Stimulated activated CD8-positive, alpha-beta memory T cell treated with anti-CD3 and anti-CD28 coated beads, Interleukin-7, amount 100 ng/mL, for 48 hours (primary cell): ENCODE measurements at regions not wholly inside any gene's neighbourhood (a gene's known extent, or its start where the extent isn't known, plus 50 kb on each side); places are given as distances from the start of the nearest gene placed in this dataset.
"Not testable (repeated sequence)": the region's sequence is repeated elsewhere in the genome, so short reads cannot be mapped to it uniquely, and the experiment has no call there.

Experiments
- DNase-seq, 2 donors: peaks; one replicate each; pipeline ENCODE4 v3.0.0-alpha.2; 2020; ENCODE audit warnings: low read depth in 1 of 2; ENCODE audit errors: extremely low read depth in 1 of 2

DNA sequence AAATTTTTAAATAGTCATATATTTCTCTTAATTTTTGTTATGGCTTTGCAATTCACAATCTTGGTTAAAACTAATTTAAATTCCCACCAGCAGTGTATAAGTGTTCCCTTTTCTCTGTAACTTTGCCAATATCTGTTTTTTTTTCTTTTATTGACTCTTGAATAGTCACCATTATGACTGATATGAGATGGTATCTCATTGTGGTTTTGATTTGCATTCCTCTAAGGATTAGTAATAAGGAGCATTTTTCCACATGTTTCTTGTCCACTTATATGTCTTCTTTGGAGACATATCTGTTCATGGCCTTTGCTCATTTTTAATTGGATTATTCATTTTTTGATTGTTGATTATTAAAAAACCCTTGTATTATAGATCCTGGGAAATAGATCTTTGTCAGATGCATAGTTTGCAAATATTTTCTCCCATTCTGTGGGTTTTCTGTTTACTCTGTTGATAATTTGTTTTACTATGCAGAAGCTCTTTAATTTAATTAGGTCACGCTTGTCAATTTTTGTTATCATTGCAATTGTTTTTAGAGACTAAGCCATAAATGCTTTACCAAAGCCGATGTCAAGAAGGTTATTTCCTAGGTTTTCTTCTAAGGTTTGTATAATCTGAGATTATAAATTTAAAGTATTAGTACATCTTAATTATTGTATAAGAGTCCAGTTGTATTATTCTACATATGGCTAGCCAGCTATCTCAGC, 610.9 kb downstream of the CHSY3 start:
- no peak for DNase-seq

DNA sequence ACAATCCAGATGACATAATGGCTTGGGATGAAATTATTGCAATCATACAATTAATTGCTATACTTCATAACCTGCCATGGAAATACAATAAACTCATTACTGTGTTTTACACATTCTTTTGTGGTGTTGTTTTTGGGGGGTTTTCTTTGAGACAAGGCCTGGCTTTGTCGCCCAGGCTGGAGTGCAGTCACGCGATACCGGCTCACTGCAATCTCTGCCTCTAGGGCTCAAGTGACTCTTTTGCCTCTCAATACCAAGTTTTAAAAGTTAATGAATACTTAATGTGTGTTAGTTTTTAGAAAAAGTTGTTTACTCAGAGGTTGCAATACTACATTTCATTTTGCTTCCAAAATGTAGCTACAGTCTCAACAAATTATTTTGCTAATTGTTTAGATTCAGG, 598.4 kb downstream of the CHSY3 start:
- DNase-seq = no peak

DNA sequence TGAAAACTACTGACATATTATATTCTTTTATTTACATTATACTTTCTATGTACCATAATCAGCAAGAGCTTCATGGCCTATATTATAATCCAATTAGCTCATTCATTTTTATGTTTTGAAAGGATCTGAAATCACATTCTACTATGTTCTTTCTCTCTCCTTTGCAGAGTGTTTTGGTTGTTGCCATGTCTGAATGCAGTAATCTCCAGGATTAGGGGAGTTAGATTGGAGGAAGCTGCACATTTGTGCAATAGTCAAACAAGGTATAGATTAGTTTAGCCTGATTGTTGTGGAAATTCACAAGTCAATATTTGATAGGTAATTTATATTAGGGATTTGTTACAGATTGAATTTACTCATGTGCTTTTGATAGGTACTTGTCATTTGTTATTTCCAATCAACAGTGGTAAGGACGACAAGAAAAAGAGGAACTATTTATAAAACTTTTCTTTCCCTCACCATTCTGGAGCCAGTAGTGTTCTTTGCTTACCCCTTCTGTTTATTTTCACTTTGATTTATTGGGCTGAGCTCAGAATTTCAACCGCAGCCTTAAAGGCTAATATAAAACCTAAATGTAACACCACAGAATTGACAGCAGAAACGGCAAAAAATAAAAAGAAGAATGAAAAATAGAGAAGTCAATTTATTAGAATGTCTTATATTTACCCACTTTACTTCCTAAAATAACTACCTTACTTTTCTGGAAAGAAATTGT, 597.0 kb downstream of the CHSY3 start:
- DNase-seq = no peak

DNA sequence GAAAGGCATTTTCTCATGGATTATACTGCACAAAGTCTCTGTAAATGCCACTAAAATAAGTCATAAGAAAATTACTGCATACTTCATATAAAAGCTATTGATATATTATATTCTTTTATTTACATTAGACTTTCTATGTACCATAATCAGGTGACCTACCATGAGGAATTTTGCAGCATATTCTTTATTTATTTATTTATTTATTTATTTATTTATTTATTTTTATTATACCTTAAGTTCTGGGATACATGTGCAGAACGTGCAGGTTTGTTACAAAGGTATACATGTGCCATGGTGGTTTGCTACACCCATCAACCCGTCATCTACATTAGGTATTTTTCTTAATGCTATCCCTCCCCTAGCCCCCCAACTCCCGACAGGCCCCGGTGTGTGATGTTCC, 596.2 kb downstream of the CHSY3 start:
- DNase-seq = not testable (repeated sequence)

DNA sequence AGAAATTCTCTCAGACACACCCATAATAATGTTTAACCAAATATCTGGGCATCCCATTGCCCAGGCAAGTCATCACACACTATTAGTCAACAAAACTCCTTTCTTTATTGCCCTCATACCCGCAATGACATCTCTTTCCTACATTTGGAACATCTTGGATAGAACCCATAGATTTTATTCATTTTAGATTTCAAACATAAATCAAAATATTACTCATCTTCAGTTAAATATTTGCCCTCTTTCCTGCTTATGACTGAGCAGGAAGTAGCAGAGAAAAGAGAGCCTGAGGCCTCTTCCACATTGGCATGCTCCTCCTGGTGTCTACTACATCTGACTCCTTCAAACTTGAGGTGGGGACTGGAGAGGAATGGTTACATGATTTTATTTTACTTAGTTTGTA, 592.0 kb downstream of the CHSY3 start:
- no peak for DNase-seq

DNA sequence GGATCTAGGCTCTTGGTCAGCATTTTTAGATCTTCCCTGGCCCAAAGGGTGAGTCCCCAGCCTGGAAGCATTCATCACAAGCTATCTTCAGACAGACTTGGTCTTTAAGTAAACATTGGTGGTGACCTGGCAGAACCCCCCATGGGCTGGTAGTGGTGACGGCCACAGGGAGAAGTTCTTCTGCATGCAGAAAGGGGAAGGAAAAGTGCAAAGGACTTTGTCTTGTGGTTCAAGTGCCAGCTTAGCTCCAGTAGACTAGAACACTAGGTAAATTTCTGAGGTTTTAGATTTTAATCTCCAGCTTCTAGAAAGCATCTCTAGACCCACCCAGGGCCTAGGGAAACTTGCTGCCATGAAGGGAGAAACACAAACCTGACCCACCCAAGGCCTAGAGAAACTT, 584.0 kb downstream of the CHSY3 start:
- no peak for DNase-seq

DNA sequence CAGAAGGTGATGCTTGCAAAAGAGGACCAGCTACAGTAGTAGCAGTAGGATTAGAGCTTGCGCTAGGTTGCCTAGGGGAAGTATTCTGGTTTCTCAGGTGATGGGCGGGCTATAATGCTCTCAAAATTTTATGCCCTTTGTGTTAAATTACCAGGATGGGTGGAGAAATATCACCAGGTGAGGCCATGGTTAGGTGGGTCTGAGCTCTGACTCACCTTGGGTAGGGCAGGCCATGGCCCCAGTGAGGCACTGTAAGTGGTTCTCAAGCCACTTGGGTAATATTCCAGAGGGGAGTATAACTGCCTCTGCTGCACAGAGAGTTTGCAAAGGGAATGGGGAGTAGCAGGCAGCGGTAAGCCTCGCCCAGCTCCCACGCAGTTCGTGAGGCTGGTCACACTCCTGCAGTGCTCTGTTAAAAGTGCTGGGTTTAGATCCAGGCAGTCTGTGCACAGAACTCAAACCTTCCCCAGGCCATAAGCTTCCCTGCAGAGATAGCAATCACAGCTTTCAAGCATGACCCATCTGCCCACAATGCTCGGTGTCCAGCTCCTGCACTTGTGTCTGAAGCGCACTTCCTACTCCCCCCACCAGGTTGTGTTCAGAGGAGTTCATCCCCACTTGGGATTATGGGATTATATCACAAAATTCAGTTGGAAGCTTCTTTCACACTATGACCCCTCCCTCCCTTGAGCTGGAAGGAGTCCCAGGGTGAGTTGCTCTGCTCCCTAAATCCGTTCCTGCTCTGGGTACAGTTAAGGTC, 575.0 kb downstream of the CHSY3 start:
- no peak for DNase-seq

DNA sequence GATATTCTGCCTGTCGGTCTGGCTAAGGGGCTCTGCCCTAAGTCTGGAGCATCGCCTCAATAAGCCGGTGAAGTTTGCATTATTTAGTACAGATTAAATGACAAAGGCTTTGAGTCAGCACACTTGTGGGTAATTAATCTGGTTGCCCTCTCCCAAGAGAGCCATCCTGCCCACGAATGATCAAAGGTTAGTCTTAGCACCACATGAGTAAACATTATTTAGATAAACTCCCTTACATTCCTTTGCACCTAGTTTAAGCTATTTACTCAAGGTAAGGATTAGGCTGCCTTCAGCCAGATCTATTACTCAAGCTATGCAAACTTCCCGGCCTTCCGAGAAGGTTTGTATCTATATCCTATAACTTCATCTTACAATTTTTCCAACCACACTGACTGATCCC, 572.1 kb downstream of the CHSY3 start:
- DNase-seq = no peak

DNA sequence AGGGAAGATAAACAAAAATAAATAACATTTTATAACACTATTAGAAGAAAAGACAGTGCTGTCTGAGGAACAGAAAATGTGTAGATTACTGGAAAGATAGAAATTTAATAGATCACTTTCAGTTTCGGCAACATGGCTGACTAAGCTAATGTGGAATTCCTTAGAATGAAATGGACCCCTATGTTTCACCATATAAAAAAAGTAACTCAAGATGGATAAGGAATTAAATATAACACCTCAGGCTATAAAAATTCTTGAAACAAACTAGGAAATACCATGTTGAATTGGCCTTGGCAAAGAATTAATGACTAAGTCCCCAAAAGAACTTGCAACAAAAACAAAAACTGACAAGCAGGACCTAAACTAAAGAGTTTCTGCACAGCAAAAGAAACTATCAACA, 558.3 kb downstream of the CHSY3 start:
- no peak for DNase-seq

DNA sequence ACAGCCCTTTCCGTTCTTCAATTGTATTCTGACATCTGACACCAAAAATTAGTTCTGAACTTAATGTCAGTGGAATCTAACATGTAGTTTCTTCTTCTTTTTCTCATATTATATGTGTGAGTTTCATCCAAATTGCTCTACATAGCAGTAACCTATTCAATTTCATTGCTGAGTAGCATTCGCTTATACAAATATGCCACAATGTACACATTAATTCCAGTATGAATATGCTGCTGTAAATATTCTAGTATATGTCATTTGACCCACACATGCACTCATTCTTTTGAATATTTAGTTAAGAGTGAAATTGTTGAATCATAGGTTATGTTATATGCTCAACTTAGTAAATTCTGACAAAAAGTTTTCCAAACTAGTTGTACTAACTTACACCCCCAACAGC, 550.9 kb downstream of the CHSY3 start:
- DNase-seq = no peak

DNA sequence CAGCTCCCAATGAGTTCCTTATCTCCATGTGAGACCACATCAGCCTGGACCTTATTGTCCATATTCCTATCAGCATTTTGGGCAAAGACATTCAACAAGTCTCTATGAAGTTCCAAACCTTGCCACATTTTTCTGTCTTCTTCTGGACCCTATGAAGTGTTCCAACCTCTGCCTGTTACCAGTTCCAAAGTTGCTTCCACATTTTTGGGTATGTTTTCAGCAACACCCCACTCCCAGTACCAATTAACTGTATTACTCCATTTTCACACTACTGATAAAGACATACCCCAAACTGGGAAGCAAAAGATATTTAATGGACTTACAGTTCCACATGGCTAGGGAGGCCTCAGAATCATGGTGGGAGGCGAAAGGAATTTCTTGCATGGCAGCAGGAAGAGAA, 548.5 kb downstream of the CHSY3 start:
- no peak for DNase-seq

DNA sequence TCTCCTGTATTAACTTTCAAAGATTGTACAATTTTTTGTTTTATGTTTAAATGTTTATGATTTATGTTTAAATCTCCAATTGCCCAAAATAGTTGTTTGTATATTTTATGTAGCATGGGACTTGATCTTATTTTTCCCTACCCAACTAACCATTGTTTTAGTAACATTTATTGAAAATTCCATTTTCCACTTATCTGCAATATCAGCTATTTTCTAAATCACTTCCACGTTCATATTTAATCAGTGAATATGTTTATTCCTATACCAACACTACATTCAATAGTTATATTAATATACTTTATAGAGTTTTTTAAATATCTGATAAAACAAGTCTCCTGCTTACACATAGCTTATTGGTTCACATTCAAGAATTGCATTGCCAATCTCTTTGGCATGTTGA, 532.2 kb downstream of the CHSY3 start:
- DNase-seq = no peak

DNA sequence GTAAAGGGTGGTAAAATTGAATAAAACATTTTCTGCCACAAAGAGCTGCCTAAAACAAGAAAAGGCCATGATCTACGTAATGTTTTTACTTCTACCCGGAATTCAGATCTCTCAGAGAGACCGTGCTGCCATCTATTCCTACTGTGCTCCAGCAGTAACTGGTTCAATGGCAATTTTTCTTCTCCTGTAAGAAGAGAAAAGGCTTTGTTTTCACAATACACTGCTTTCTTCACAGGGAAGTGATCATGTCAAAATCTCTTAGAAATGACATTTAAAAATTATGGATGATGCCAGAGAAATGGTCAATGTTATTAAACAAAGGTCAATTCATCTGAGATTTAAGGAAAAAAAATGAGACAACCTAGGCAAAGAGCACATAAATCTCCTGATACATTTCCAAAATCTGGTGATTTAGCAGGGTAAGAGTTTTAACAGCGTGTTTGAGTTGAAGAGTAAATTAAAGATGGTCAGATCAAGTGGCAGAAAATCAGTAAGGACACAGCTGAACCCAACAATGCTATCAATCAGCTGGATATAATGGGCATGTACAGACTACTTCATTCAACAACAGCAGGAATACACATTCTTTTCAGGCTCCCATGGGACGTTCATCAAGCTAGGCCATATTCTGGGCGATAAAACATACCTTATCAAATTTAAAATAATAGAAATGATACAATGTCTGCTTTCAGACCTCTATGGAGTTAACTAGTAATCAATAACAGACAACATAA, 523.1 kb downstream of the CHSY3 start:
- no peak for DNase-seq

DNA sequence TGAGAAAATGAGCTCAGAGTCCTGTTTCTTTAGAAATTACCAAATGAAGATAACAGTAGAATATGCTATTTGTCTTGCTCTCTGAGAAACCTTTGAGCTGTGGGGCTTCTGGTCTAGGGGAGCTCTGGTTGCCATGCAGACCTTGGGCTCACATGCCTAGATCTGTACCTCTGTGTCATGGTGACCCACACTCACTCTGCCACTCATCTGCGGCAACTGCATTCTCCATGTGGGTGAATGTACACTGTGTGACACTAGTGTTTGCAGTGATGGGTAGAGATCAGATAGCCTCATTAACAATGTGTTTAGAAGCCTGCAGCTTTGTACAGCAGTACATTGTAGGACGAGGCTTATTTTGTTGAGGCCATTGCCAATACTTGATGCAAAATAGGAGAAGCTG, 521.2 kb downstream of the CHSY3 start:
- no peak for DNase-seq

DNA sequence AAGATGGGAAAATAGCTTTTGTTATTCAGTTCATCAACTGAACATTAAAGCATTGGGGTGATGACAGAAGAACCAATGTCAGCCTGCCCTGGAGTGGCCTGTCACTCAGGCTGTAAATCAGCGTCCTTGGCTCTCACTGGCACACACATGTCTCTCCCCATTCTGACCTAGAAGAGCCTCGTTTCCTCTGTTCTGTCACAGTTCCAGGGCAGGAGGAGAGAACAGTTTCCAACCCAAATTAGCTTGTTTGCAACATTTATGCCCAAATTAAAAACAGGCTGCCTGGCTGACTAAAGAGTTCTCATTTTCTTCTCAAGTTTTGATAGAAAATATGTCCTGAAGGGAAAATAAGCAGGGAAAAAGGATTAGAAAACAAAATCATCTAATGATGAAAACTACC, 520.1 kb downstream of the CHSY3 start:
- no peak for DNase-seq

DNA sequence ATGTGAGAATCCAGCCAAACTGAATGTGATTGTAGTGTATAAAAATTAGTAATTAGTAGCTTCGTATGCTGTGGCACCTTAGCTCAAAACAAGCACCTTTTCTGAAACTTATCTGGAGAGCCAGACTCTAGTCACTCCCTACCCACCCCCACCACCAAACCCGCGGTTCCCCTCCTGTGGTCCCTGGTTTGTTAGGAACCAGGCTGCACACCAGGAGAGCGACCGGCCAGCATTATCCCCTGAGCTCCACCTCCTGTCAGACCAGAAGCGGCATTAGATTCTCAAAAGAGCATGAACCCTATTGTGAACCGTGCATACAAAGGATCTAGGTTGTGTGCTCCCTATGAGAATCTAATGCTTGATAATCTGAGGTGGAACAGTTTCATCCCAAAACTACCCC, 498.6 kb downstream of the CHSY3 start:
- DNase-seq = no peak

DNA sequence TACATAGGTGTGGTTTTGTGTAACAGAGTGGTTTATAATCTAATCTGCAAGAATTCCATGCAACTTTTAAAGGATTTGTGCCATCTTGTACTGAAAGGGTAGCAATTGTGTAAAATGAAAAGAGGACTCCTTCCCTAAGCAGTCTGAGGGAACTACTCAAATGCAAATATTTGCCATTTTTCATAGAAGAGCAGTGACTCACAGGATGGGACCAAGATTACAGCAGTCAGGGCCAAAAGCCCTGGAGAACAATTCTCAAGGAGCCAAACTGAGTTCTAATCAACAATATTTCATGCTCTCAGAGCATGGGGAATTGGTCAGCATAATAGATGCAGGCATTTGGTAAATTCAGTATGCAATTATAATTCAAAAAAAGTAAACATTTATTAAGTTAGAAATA, 495.8 kb downstream of the CHSY3 start:
- DNase-seq = no peak

DNA sequence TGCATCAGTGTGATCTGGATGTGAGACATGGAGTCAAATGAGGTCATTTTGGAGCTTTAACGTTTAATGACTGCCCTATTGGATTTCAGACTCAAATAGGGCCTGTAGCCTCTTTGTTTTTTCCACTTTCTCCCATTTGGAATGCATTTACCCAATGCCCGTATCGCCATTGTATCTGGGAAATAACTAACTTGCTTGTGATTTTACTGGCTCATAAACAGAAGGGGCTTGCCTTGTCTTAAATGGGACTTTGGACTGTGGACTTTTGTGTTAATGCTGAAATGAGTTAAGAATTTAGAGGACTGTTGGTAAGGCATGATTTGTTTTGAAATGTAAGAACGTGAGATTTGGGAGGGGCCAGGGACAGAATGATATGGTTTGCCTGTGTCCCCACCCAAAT, 494.6 kb downstream of the CHSY3 start:
- DNase-seq = no peak

DNA sequence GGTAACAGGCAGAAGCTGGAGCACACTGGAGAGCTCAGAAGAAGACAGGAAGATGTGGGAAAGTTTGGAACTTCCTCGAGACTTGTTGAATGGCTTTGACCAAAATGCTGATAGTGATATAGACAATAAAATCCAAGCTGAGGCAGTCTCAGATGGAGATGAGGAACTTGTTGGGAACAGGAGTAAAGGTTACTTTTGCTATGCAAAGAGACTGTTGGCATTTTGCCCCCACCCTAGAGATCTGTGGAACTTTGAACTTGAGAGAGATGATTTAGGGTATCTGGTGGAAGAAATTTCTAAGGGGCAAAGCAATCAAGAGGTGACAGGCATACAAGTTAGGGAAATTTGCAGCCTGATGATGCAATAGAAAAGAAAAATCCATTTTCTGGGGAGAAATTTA, 493.5 kb downstream of the CHSY3 start:
- not testable (repeated sequence) for DNase-seq

DNA sequence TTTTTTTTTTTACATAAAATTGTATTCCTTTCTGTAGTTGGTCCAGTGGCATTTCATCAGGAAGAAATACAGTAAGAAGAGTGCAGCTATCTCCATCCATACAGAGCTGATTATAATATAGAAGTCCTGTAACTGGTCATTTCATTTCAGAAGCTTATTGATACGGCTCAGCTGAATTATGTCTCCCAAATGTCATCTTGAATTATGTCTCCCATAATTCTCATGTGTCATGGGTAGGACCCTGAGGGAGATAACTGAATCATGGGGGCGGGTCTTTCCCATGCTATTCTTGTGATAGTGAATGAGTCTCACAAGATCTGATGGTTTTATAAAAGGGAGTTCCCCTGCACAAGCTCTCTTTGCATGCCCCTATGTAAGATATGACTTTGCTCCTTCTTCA, 492.9 kb downstream of the CHSY3 start:
- DNase-seq = no peak

DNA sequence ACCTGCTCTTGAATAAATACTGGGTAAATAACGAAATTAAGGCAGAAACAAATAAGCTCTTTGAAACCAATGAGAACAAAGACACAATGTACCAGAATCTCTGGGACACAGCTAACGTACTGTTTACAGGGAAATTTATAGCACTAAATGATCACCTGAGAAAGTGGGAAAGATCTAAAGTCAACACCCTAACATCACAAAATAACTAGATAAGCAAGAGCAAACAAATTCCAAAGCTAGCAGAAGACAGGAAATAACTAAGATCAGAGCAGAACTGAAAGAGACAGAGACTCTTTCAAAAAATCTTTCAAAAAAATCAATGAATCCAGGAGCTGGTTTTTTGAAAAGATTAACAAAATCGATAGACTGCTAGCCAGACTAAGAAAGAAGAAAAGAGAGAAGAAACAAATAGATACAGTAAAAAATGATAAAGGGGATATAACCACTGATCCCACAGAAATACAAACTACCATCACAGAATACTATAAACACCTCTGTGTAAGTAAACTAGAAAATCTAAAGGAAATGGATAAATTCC, 487.5 kb downstream of the CHSY3 start:
- not testable (repeated sequence) for DNase-seq
